Pons (tissue), 1 donor: ENCODE measurements at regions not wholly inside any gene's neighbourhood (a gene's known extent, or its start where the extent isn't known, plus 50 kb on each side); places are given as distances from the start of the nearest gene placed in this dataset.
"Not testable (repeated sequence)": the region's sequence is repeated elsewhere in the genome, so short reads cannot be mapped to it uniquely, and the experiment has no call there.

Source experiments
- DNase-seq: peaks from one replicate; pipeline ENCODE4 v3.0.0-alpha.2; 2016; ENCODE audit warnings: low spot score

GRCh38 chr1:214095896-214096295, 108.1 kb downstream of the PROX1 start:
- DNase-seq = not testable (repeated sequence)

- no peak for DNase-seq
These were observed 113.5 kb downstream of the PROX1 start for GRCh38 chr1:214101246-214101645.

GRCh38 chr1:214101828-214102227, 114.1 kb downstream of the PROX1 start:
- no peak for DNase-seq

GRCh38 chr1:214102907-214103306, 115.1 kb downstream of the PROX1 start:
- DNase-seq = no peak

GRCh38 chr1:214103778-214104177, 116.0 kb downstream of the PROX1 start:
- no peak for DNase-seq

GRCh38 chr1:214106375-214106774, 118.6 kb downstream of the PROX1 start:
- no peak for DNase-seq

- DNase-seq = no peak
These were observed 119.7 kb downstream of the PROX1 start for GRCh38 chr1:214107322-214108096.

GRCh38 chr1:214108097-214108446, 120.3 kb downstream of the PROX1 start:
- no peak for DNase-seq

- no peak for DNase-seq
These were observed 124.0 kb downstream of the PROX1 start for GRCh38 chr1:214111796-214112195.

- no peak for DNase-seq
These were observed 128.5 kb downstream of the PROX1 start for GRCh38 chr1:214116258-214116657.

- no peak for DNase-seq
These were observed 130.0 kb downstream of the PROX1 start for GRCh38 chr1:214117780-214118179.

GRCh38 chr1:214120191-214120590, 132.4 kb downstream of the PROX1 start:
- DNase-seq = no peak

GRCh38 chr1:214120951-214121350, 133.2 kb downstream of the PROX1 start:
- DNase-seq = no peak

GRCh38 chr1:214122110-214122509, 134.3 kb downstream of the PROX1 start:
- DNase-seq = no peak

- DNase-seq = peak; percentile 89
These were observed 135.4 kb downstream of the PROX1 start for GRCh38 chr1:214123061-214123784.

GRCh38 chr1:214124281-214124805, 136.6 kb downstream of the PROX1 start:
- no peak for DNase-seq

- DNase-seq = no peak
These were observed 137.1 kb downstream of the PROX1 start for GRCh38 chr1:214124915-214125314.

- DNase-seq = no peak
These were observed 138.0 kb downstream of the PROX1 start for GRCh38 chr1:214125819-214126218.

GRCh38 chr1:214126697-214127146, 138.9 kb downstream of the PROX1 start:
- DNase-seq = no peak

GRCh38 chr1:214127705-214128104, 139.9 kb downstream of the PROX1 start:
- no peak for DNase-seq

- DNase-seq = no peak
These were observed 145.1 kb upstream of the SMYD2 start for GRCh38 chr1:214135886-214136285.

- no peak for DNase-seq
These were observed 144.5 kb upstream of the SMYD2 start for GRCh38 chr1:214136324-214136919.

- no peak for DNase-seq
These were observed 139.5 kb upstream of the SMYD2 start for GRCh38 chr1:214141486-214141885.
